Right lobe of liver (tissue), 6 donors: ENCODE measurements at regions not wholly inside any gene's neighbourhood (a gene's known extent, or its start where the extent isn't known, plus 50 kb on each side); places are given as distances from the start of the nearest gene placed in this dataset.

ENCODE experiments used
- ATAC-seq, 4 donors: fragments of 200-7000 bp; cut with Tn5 transposase; one replicate each; pipeline ENCODE4 v1.9.1; 2020; ENCODE audit warnings: mild to moderate bottlenecking in 4 of 4, moderate library complexity in 4 of 4
- DNase-seq, 3 donors: peaks; one replicate each; pipeline ENCODE4 v3.0.0-alpha.2; 2020
- H3K27ac ChIP-seq, 3 donors: fragments of 200-600 bp; one replicate each; pipeline ENCODE4 v1.8.0; 2022
- H3K27me3 ChIP-seq, 2 donors: fragments of 200-600 bp; one replicate each; pipeline ENCODE4 v1.8.0; 2022
- H3K36me3 ChIP-seq, 4 donors: fragments of 200-600 bp; sonication (generic) in 1 of 4; one replicate each; pipeline versions ENCODE4 v1.5.1 to v1.8.0; 2017 to 2022; ENCODE audit warnings: control low read depth in 1 of 4
- H3K4me1 ChIP-seq, 4 donors: fragments of 200-600 bp; sonication (generic) in 1 of 4; one replicate each; pipeline versions ENCODE4 v1.5.1 to v1.8.0; 2017 to 2022; ENCODE audit warnings: control low read depth in 1 of 4
- H3K4me3 ChIP-seq, 3 donors: fragments of 200-600 bp; one replicate each; pipeline ENCODE4 v1.8.0; 2022
- H3K9me3 ChIP-seq, 4 donors: fragments of 200-600 bp; sonication (generic) in 1 of 4; one replicate each; pipeline versions ENCODE4 v1.5.1 to v1.8.0; 2017 to 2022; ENCODE audit warnings: control low read depth in 1 of 4
- POLR2A ChIP-seq: fragments of 450-650 bp; IDR thresholded peaks from one replicate; pipeline ENCODE4 v1.6.1; 2017; ENCODE audit warnings: antibody characterized with exemption, mild to moderate bottlenecking
- WGBS: methylation state at CpG from one replicate; pipeline ENCODE4 v1.1.6; 2018; ENCODE audit warnings: low coverage, low lambda C conversion rate; ENCODE audit not compliant: insufficient coverage; ENCODE audit errors: missing lambda C conversion rate; 5-methylcytosine and 5-hydroxymethylcytosine counted together
- intact Hi-C, 2 donors: fragments of 100-400 bp; cut with DNase I; formaldehyde crosslinking; loops; one replicate each; pipeline versions ENCODE4 v1.11.2 to v1.14.1; 2022
- TF ChIP-seq, protein P1 (sequence below), 4 donors: fragments of 200-600 bp in 3 of 4; fragments of 450-650 bp in 1 of 4; IDR thresholded peaks; one replicate each; pipeline versions ENCODE4 v1.5.1 to v1.8.0; 2016 to 2022; ENCODE audit warnings: antibody characterized with exemption in 4 of 4, mild to moderate bottlenecking in 2 of 4
- donor health status: DM: no; HTN: yes; CAD: no.
- donor health status: DM: no; HTN: no; CAD: no.
- donor health status: DM: no; HTN: no; CAD: no.
- donor health status: DM: no; HTN: yes; CAD: no.
- donor health status: DM: no; HTN: yes; CAD: no.

DNA sequence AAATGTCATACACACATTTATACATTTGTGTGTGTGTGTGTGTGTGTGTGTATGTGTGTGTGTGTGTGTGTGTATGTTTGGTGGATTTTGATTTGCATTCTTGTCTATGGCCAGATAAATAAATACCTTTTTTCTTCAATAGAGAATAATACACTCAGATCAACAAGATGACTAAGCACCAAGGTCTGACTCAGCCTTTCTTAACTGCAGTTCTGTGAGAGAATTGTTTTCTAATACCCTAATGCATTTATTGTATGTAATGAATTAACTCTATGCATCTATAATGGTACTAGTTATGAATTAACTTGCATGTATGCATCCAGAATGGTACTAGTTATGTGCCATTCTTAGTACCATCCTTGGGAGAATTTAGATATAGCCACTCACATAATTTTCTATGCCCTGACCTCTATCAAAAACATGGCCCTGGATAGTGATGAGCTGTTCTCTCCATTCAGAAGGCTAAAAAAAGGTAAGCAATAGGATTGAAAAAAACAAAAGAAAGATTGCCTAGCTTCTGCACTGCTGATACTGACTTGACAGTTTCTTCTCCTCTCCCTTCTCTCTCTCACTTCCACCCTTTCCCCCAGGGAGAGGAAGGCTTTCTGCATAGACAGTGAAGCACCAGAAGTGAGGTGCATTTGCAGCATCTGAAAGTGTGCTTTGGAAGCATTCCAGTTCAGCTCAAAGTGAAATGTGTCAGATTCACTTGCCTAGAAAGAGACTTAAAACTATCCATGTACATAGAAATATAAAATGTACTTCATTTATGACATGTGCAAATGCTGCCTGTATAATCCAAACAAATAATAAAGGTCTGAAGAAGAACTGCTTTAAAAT lies 55.1 kb upstream of the CCDC112 start:
- H3K27me3 ChIP-seq, result no peaks in the 10 kb centered on the region
- DNase-seq, result no peak

GRCh38 chr5:115350894-115351293 lies 54.4 kb upstream of the CCDC112 start:
- H3K36me3 ChIP-seq, result no peaks in the 10 kb centered on the region
- peaks cover 0 to 17% (median 3%) of the 10 kb centered on the region in 4 donors for H3K4me1 ChIP-seq
- intact Hi-C loops, result no loop called here
- no peak overlapping the region for H3K4me3 ChIP-seq
- no peaks in the 10 kb centered on the region for H3K27me3 ChIP-seq
- H3K9me3 ChIP-seq, result no peaks in the 10 kb centered on the region
- WGBS, result 75% methylated on average over 3 of the region's 3 CpGs
- H3K27ac ChIP-seq, result no peak overlapping the region
- DNase-seq, result no peak
- TF ChIP-seq POLR2A, result no peak
- TF ChIP-seq, protein P1, sequence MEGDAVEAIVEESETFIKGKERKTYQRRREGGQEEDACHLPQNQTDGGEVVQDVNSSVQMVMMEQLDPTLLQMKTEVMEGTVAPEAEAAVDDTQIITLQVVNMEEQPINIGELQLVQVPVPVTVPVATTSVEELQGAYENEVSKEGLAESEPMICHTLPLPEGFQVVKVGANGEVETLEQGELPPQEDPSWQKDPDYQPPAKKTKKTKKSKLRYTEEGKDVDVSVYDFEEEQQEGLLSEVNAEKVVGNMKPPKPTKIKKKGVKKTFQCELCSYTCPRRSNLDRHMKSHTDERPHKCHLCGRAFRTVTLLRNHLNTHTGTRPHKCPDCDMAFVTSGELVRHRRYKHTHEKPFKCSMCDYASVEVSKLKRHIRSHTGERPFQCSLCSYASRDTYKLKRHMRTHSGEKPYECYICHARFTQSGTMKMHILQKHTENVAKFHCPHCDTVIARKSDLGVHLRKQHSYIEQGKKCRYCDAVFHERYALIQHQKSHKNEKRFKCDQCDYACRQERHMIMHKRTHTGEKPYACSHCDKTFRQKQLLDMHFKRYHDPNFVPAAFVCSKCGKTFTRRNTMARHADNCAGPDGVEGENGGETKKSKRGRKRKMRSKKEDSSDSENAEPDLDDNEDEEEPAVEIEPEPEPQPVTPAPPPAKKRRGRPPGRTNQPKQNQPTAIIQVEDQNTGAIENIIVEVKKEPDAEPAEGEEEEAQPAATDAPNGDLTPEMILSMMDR (IDR thresholded peaks at IDR 0.05), result no peak
- no peak for ATAC-seq

More for the DNA sequence above, 55.1 kb upstream of the CCDC112 start:
- Histone ChIP-seq H3K36me3 (no peaks in the 10 kb centered on the region), H3K9me3 (no peaks in the 10 kb centered on the region), H3K27ac (no peak overlapping the region), H3K4me3 (no peak overlapping the region), H3K4me1 (peaks cover 0 to 17% (median 3%) of the 10 kb centered on the region in 4 donors)
- no peak for ATAC-seq
- TF ChIP-seq POLR2A, result no peak
- TF ChIP-seq, protein P1 (IDR thresholded peaks at IDR 0.05), result no peak
- intact Hi-C loops, result no loop called here

- intact Hi-C loops, result no loop called here
- no peaks in the 10 kb centered on the region for H3K27me3 ChIP-seq
- DNase-seq (peak; percentile 48 to 74 (median 62)), ATAC-seq (peak; percentile 93 to 97 (median 93))
- H3K36me3 ChIP-seq, result no peaks in the 10 kb centered on the region
- peaks cover 0 to 17% (median 3%) of the 10 kb centered on the region in 4 donors for H3K4me1 ChIP-seq
- no peak overlapping the region for H3K4me3 ChIP-seq
- H3K9me3 ChIP-seq, result no peaks in the 10 kb centered on the region
- TF ChIP-seq, protein P1 (IDR thresholded peaks at IDR 0.05), result peak in 3 of 4 donors; percentile 11 to 44 (median 13)
- TF ChIP-seq POLR2A, result no peak
- H3K27ac ChIP-seq, result peak overlapping the region; percentile 58 to 86 (median 76)
- 12% methylated on average over 5 of the region's 5 CpGs for WGBS
Observed at GRCh38 chr5:115349001-115349817, 52.8 kb upstream of the CCDC112 start.

DNA sequence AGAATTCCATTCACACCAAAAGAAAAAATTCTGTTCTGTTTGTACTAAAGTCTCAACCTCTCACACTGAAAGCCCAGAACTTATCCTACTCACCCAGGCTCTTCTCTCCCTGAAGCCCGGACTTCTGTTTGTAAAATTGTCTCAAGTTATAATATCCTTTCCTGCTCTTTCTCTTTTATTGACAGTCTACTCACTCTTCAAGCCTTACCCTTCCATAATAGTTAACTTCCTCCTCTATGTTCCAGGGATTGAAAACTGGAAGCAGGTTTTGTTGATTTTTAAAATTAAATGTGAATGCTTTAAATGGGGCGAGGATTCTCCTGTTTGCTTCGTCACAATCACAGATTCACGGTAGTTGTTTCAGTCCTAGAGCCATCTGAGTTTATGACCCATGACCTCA lies 51.7 kb upstream of the CCDC112 start:
- WGBS, result 59% methylated on average over 4 of the region's 4 CpGs
- no peak for DNase-seq
- H3K27ac ChIP-seq, result peak overlapping the region; percentile 58 to 86 (median 76)
- peaks cover 0 to 17% (median 3%) of the 10 kb centered on the region in 4 donors for H3K4me1 ChIP-seq
- intact Hi-C loops, result no loop called here
- H3K36me3 ChIP-seq, result no peaks in the 10 kb centered on the region
- no peak overlapping the region for H3K4me3 ChIP-seq
- no peaks in the 10 kb centered on the region for H3K27me3 ChIP-seq
- no peaks in the 10 kb centered on the region for H3K9me3 ChIP-seq
- no peak for ATAC-seq
- no peak for TF ChIP-seq POLR2A
- TF ChIP-seq, protein P1 (IDR thresholded peaks at IDR 0.05), result no peak
